Ishikawa (cell line): ENCODE measurements at regions not wholly inside any gene's neighbourhood (a gene's known extent, or its start where the extent isn't known, plus 50 kb on each side); places are given as distances from the start of the nearest gene placed in this dataset.

ENCODE experiments used
- CEBPB ChIP-seq: IDR thresholded peaks from 2 replicates; pipeline ENCODE4 v1.6.1; 2012
- CREB1 ChIP-seq: IDR thresholded peaks from 2 replicates; pipeline ENCODE4 v1.6.1; 2012; ENCODE audit warnings: low read depth
- EGR1 ChIP-seq: IDR thresholded peaks from 2 replicates; pipeline ENCODE4 v1.6.1; 2012
- EP300 ChIP-seq: IDR thresholded peaks from 2 replicates; pipeline ENCODE4 v1.6.1; 2012; ENCODE audit warnings: borderline replicate concordance
- FOXM1 ChIP-seq: IDR thresholded peaks from 2 replicates; pipeline ENCODE4 v1.6.1; 2012; ENCODE audit warnings: low read depth, borderline replicate concordance
- MAX ChIP-seq: IDR thresholded peaks from 2 replicates; pipeline ENCODE4 v1.6.1; 2012
- NFIC ChIP-seq: IDR thresholded peaks from 2 replicates; pipeline ENCODE4 v1.6.1; 2012
- RAD21 ChIP-seq: IDR thresholded peaks from 2 replicates; pipeline ENCODE4 v1.6.1; 2012; ENCODE audit warnings: low read depth
- REST ChIP-seq: IDR thresholded peaks from 2 replicates; pipeline ENCODE4 v1.6.1; 2012; ENCODE audit warnings: low read depth, mild to moderate bottlenecking
- TAF1 ChIP-seq: IDR thresholded peaks from 2 replicates; pipeline ENCODE4 v1.6.1; 2012; ENCODE audit warnings: low read depth, mild to moderate bottlenecking
- TCF12 ChIP-seq: IDR thresholded peaks from 2 replicates; pipeline ENCODE4 v1.6.1; 2012; ENCODE audit warnings: low read depth
- TEAD4 ChIP-seq: IDR thresholded peaks from 2 replicates; pipeline ENCODE4 v1.6.1; 2012
- USF1 ChIP-seq: IDR thresholded peaks from 2 replicates; pipeline ENCODE4 v1.6.1; 2012
- YY1 ChIP-seq: IDR thresholded peaks from 2 replicates; pipeline ENCODE4 v1.6.1; 2012; ENCODE audit warnings: low read depth
- ZBTB7A ChIP-seq: IDR thresholded peaks from 2 replicates; pipeline ENCODE4 v1.6.1; 2012; ENCODE audit warnings: low read depth

GRCh38 chr12:124096869-124097434, 123.9 kb downstream of the ZNF664 start:
- TF ChIP-seq FOXM1: no peak
- TF ChIP-seq REST: no peak
- TF ChIP-seq ZBTB7A: no peak
- no peak for TF ChIP-seq MAX
- TF ChIP-seq EGR1: no peak
- no peak for TF ChIP-seq TEAD4
- TF ChIP-seq TCF12: no peak
- no peak for TF ChIP-seq YY1
- no peak for TF ChIP-seq USF1
- no peak for TF ChIP-seq CEBPB
- TF ChIP-seq RAD21: no peak

GRCh38 chr12:124097701-124098100, 124.7 kb downstream of the ZNF664 start:
- TF ChIP-seq ZBTB7A (no peak), YY1 (no peak), TCF12 (no peak), USF1 (no peak), FOXM1 (no peak), MAX (no peak), EP300 (no peak), CREB1 (no peak), TEAD4 (no peak), REST (no peak), NFIC (no peak), EGR1 (no peak), CEBPB (no peak)

GRCh38 chr12:124098101-124098757, 125.2 kb downstream of the ZNF664 start:
- TF ChIP-seq CREB1 (no peak), TCF12 (no peak), YY1 (no peak), EP300 (no peak), RAD21 (no peak), FOXM1 (no peak), CEBPB (no peak), MAX (no peak), ZBTB7A (no peak), REST (no peak), NFIC (no peak), TEAD4 (no peak), EGR1 (no peak), USF1 (no peak), TAF1 (no peak)

GRCh38 chr12:124098887-124099286, 125.9 kb downstream of the ZNF664 start:
- no peak for TF ChIP-seq EP300
- TF ChIP-seq NFIC: no peak
- no peak for TF ChIP-seq CEBPB
- no peak for TF ChIP-seq TCF12
- no peak for TF ChIP-seq ZBTB7A
- no peak for TF ChIP-seq TAF1
- TF ChIP-seq MAX: no peak
- no peak for TF ChIP-seq FOXM1
- no peak for TF ChIP-seq YY1
- no peak for TF ChIP-seq EGR1
- TF ChIP-seq CREB1: no peak
- no peak for TF ChIP-seq REST
- TF ChIP-seq TEAD4: no peak
